NCI-H2196 (cell line): ENCODE measurements at regions not wholly inside any gene's neighbourhood (a gene's known extent, or its start where the extent isn't known, plus 50 kb on each side); places are given as distances from the start of the nearest gene placed in this dataset.

Experiments used
- DNase-seq: peaks from one replicate; lab custom pipeline; 2025; ENCODE audit not compliant: unreplicated experiment; lab: John Stamatoyannopoulos, UW

DNA sequence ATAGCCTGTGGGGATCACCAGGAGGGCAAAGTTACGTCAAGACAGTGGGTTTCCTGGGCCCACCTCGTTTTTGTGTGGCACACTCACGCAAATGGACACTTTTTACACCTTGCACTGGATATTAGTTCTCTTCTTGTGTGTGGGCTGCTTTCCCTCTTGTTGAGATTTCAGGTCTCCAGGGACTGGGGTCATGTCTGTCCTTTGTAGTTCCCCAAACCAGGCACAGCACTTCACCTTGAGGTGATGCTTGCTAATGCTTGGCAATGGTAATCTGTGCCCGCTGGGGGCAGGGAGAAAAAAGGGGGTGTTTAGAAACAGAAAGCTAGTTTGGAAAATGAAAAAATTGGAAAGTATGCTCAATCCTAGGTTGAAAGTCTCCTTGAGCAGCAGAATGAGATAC lies 195.3 kb downstream of the PTEN start:
- DNase-seq = no peak

DNA sequence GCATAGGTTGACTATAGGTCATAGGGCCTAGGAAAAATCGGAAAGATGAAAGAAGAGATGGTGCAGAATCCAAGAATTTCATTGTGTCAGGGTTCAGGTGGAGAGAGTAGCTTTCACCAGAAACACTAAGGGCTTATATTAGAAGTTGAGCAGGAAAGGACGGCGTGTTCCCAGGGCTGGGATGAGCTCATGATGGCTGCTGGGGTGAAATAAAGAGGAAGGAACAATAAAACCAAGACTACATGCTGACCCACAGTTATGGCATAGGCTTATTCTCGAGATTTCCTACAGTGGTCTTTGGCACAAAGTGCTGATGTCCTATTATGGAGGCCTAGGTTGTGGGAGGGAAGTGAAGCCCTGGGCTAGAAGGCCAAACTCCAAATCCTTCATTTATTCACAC lies 195.8 kb downstream of the PTEN start:
- no peak for DNase-seq

DNA sequence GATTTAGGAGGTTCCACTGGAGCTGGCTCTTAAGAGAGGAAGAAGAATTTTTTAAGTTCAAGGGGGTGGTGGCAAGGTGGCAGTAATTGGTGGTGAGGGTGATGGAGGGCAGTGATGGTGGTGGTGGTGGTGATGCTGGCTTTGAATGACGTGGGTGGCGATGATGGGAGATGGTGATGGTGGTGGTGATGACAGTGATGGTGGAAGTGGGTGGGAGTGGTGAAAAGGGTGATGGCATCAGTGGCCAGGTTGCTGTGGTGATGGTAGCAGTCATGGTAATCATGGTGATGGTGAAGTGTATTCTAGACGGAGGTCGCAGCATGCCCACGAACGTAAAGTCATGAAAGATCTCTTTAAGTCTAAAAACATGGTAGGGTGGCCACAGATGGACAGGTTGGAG lies 197.3 kb downstream of the PTEN start:
- no peak for DNase-seq

DNA sequence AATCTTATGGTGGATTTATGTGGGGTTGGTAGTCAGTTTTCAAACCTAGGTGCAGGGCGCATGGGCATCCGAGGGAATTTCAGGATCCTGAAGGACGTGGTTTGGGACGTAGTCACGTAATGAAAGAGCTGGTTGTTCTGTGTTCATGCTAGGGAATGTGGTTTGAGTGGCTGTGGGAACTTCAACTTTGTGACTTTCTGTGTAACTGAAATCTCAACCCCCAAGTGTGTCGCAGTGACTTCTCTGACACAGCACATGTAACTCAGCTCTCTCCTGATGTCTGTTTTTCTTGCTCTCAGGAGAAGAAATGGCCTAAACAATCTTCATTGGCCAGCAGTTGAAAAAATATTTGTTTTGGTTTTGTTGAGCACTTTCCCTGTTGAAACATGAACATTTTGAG lies 199.0 kb downstream of the PTEN start:
- DNase-seq = no peak

DNA sequence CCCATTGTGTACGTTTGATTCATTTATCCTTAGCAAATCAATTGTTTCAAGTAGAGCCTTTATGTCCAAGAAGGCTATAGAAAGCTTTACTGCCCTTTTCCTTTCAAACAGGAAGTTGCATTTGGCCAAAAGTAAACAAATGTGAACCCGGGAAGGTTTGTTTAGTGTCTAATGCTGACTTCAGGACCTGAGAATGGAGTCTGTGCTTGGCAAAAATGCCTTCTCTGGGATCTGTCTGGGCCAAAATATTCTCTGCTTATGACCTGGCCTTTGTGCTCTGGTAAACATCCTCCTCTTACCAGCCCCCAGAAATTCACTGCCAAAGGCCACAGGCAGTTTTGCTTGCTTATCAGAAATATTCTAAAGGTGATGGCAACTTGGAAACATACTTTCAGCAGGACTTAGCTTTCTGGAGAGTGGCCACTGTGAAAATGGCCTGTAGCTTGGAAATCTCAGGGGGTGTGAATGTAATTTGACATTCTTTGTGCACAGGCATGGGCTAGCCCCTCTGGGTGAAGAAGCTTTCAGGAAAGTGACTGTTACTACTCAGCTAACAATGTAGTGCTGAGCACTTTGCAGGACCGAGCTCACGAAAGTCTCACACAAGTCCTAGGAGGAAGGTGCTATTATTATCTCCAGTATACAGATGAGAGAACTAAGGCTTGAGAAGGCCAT lies 199.5 kb downstream of the PTEN start:
- no peak for DNase-seq

DNA sequence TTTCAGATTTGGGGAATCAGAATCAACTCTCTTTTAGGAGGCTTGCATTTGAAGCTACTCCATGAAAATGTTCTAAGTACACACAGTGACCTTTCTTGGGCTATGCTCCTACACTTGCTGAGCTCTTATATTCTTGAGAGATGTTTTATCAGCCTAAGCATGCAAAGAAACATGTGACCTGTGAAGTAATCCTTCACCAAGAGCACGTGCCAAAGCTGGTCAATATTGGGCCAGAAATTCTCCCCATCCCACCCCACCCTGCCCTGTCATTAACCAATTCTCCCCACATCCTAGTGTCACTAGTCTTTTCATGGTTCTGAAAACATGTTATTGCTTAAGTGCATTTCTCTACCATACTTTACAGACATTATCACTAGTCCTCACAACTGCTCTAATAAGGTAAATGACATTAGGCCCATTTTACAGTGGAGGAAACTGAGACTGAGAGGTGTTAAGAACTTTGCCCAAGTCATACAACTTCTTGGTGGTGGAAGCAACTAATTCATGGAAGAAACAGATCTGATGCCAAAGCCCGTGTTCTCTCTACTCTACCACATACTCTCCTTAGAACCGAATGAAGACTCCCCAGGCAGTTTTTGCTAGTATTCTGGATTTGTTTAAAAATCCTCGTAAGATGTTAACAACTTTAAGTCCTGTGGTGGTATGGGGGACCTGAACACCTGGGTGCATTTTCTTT lies 200.6 kb downstream of the PTEN start:
- no peak for DNase-seq

DNA sequence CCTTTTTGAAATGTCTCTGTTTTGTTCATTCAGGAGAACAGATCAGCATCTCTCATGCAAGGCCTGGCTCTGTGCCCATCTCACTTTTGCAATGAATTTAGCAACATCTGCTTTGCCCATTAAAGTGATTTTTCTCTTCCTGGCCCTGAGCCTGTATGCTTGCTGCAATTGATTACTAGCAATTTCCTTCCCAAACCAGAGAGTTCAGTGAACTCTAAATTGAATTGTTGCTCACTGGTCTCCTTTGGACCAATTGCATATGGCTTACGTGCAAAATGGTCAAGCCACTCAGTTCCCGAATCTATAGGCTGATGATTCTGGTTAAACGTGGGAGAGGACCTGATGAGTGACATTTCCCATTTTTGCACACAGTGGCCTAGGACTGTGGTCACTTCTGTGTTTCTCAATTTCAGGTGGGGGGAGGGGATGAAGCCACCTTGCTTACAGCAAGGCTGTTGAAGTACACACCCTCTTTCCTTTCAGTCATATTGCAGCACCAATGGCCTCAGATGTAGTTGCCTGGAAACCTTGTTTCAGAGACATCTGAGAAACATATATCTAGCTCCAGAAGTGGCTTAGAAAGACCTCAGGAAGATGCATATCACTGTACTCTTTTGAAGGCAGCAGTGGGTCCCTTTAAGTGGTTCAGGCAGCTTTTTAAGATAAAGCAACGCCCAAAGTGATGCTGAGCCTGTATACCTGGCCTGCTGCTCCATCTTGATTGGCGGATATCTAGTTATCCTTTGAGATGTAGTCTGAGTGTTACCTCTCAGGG lies 201.4 kb downstream of the PTEN start:
- DNase-seq = no peak

DNA sequence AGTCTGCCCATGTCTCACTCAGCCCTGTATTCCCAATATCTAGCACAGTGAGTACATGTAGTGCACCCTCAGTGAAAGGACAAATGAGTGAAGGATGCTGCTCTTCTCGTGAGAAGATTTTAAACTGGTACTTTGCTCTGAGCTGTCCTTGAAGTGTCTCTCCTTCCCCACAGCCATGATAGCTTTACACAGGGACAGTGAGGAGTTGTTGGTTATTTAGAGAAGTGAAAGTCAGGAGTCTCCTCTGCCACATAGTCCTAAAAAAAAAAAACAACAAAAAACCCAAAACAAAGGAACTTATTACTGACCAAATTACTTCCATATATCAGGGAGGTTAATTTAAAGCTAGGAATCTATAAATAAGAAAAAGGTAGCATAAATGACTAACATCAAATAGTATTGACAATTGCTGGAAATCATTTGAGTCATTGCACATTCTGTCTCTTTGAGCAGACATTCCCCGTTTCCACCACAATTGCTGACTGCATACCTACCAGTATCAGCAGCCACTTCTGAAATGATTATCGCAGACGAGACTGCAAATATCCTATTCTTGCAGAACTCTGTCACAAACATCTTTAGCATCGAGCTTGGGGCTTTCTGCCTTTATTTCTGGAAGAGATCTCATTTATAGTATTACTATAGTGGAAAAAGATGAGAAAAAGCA lies 202.1 kb downstream of the PTEN start:
- DNase-seq = no peak

DNA sequence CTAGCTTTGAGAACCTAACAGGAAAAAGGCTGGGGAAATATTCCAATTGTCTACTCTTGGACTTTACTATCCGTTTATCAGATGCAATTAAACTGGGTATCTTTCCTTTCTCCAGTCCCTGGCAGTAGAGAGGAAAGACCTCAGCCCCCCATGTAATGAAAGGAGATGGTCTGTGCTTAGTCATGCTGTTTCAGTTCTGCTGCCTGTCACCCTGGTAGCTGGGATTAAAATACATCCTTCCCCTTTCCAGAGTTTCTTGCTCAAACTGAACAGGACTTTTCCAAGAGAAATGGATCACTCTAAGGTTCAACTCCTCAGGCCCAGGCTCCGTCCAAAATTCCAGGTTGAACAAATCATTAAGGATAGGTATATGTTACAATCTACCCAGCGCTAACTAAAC lies 202.9 kb downstream of the PTEN start:
- DNase-seq = no peak

DNA sequence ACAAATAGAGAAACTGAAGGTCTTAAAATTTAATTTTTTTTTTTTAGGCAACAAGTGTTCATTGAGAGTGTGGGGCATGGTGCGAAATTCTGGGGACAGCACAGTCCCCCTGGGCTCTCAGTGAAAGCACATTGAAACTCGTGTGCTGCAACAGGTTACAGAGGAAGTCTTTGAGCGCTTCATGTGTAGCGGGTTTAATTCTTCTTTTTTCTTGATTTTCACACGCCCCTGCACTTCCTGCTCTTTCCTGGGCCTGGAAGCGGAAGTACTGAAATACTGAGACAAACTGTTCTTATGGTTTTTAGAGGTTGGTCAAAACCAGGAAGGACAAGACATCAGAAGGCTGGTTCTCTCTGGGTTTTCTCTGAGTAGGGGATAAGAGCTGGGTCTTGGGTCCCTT lies 203.5 kb downstream of the PTEN start:
- no peak for DNase-seq

DNA sequence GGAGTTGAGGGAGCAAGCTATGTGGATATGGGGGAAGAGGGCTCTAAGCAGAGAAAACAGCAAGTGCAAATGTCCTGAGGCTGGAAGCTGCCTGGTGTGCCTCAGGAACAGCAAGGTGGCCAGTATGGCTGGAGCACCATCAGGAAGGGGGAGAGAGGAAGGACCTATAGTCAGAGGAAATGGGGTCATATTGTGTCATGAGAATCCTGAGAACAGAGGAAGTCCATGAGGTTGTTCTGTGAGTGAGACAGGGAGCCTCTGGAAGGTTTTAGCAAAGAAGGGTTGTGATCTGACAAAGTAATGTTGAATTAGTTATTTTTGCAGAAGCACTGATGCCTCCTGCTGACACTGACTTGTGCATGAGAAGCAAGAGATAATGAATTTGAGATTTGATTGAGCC lies 204.3 kb downstream of the PTEN start:
- DNase-seq = no peak

DNA sequence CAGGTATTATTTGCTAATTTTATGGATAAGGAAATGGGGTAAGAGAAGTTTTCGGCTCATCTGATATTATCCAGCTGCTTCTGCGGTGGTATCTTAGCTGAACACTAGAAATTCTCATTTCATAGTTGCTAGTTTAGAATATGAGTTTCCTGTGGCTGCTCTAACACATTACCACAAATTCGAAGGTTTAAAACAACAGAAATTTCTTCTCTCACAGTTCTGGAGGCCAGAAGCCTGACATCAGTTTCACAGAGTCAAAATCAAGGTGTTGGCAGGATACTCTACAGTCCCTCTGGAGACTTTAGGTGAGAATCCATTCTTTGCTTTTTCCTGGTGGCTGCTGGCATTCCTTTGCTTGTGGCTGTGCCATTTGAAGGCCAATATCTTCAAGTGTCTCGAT lies 205.9 kb downstream of the PTEN start:
- no peak for DNase-seq

DNA sequence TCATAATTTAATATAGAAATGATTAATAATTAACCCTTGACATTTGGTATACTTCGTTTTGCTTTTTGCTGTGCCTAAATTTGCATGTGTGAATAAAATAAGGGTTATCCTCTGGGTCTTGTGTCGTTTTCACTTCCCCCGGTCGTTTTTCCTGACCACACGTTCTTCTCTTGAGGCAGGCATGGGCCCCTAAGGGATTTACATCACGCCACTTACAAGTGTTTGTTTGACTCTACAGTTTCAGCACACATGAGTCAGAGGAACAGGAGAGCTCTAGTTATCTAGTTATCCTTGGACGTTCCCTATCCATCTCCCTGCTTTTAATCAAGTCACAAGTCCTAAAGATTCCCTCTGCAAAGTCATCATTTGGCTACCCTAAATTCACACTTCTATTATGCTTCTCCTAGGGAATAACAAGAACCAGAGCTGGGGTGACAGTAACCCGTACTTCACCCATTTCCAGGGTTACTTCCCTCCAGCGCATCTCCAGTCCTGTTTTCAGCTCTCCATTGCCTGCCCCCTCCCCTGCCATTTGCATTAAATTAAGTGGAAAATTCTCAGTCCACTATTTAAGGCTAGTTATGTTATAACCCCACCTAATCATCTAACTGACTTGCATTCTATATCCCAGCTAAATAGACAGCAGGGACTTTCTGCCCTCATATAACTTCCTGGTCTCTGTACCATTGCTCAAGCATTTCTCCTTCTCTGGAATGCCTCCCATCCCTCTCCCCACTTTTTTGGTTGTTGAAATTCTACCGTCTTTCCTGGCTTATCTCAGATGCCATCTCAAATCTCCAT lies 206.9 kb downstream of the PTEN start:
- no peak for DNase-seq

DNA sequence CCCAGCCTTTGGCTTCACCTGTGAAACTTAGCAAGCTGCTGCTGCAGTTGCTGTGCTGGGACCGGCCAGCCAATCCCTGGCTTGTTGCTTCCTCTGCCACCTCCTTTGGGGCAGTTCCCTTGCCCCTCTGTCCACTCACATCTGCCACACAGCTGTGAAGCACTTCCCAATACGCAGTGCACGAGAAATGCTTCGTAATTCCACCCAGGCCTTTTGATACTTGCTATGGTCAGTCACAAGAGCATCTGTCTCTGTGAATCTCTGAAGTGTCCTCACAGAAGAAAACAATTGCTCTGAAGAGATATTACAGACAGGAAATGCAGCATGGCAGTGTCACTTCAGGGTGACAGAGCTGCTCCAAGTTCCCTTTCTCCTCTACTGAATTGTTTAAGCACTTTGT lies 208.5 kb downstream of the PTEN start:
- DNase-seq = no peak

DNA sequence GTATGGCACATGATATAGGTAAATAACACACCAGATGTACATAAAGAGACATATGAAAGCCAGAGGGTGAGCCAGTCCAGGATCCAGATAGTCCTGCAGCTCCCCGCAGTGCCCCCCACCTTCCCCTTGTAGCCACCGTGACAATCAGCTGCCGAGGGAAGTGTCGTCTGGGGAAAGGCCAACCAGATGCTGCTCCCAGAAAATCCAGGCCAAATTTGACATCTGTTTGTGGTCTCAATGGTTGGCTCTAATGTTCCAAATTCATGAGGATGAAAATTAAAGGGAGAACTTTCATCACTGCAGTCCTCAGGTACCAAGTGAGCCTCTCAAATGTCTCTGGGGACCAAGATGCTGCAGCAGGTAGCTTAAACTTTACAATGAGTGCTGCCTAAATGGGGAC lies 210.3 kb downstream of the PTEN start:
- no peak for DNase-seq

DNA sequence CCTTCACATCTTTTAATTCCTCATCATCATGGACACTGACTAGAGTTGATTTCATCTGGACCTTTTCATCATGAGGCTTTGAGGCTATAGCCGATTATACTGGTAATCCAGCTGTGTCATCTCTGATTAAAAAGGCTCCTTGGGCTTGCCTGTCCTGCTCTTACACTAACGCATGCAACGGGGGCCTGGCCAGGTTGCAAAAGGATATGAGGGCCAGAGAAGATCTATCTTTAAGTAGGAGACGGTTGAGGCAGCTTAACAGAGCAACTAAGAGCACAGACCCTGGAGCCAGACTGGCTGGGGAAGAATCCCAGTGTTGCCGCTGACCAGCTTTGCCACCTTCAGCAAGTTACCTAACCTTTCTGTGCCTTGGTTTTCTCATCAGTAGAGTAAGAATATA lies 211.5 kb downstream of the PTEN start:
- DNase-seq = no peak

DNA sequence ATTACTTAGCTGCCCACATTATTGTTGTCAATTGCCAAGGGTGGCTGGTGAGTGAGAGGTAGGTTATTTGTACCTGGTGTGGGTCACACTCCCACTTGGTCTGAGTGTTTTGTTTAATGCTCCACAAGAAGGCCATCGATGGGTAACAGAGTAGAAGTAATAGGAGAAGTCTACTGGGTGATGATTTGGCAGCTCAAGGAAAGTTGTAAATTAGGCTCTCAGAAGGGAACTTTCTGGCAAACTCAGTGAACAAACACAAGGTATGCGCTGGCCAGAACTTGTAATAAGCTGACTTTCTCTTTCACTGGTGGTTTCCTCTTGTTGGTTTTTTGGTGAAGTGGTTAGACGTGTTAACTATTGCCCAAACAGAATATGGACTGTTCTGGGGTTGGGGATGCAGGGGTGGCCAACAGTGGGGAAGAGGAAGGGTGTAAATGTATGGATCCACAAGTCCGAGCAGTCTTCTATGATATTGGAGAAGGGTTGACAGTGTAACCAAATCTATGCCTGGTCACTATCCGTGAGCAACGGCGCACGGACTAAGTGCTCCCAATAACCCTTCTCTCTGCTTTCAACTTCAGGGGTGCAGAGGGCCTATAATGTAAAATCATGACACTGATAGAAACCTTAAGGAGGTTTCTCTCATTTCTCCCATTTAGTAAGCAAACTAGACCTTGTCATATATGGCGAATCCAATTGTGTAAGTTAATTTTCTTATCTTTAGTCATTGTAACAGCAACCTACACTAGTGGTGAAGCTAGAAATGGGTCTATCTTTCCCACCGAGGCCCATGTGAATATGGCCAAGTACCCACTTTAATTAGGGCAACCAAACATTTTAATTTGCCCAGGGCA lies 212.8 kb downstream of the PTEN start:
- DNase-seq = no peak

DNA sequence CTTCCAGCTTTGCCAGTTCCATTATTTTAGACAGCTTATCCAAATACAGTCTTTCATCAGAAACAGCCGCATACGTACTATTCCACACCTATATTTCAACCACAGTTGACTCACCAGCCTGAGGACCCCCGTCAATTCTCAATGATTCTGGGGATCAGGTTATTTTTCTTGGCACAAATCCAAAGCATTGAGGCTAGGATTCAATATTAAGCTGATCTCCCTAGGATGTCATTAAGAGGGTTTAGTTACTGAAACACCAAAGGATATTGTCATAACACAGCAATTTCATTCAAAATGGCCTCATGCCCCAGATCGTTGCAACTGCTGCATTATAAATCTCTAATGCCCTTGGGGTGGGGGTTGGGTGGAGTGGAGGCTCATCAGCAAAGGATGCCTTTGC lies 214.6 kb downstream of the PTEN start:
- no peak for DNase-seq

DNA sequence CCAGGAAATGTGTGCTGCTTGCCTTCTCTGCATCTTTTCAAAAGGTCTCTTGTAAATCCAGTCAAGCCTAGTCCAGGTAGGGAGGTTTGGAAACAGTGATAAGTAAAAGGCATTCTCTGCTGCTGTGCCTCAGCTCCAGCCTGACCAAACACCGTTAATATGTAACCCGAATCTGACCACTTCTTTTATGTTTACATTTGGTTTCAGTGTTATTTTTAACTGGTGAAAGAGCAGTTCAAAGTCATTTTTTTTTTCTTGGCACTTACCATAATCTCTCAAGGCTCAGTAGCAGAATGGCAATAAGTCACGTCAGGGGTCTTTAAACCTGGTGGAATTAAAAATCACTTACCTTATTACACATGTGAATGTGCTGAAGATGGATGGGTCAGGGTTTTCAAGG lies 216.8 kb downstream of the PTEN start:
- DNase-seq = peak; percentile 31

DNA sequence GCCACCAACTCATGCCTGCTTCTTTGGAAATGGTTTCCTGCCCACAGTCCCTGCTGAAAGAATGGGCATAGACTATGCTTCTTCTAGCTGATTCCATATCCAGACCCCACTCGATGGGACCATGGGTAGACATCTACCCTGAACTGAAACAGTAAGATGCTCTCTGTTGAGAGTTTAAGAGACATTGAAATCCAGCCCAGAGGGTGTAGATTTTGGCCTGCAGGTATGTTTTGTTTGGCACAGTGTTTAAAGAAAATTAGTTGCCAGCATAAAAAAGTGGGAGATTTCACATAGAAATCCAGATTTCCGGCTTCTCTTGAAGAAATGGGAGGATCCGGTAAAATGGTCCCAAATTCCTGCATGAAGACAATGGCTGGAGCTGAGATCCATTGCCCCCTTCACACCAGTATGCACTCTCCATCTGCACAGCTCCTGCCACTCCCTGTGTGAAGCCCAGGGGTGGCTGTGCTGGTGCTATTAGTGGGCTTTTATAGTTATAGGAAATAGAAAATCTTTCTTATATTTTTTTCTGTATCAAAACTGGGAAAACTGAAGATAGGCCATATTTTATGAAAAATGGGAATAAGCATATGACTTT lies 218.1 kb downstream of the PTEN start:
- DNase-seq = no peak
